Esophagus squamous epithelium (tissue), 5 donors: ENCODE measurements at regions not wholly inside any gene's neighbourhood (a gene's known extent, or its start where the extent isn't known, plus 50 kb on each side); places are given as distances from the start of the nearest gene placed in this dataset.

Source experiments
- DNase-seq: peaks from one replicate; lab custom pipeline; 2025; lab: John Stamatoyannopoulos, UW
- H3K27ac ChIP-seq, 4 donors: fragments of 200-600 bp; sonication (generic); one replicate each; pipeline ENCODE4 v1.5.1; 2016 to 2019; ENCODE audit warnings: mild to moderate bottlenecking in 1 of 4
- H3K27me3 ChIP-seq, 4 donors: fragments of 200-600 bp; sonication (generic); 1 replicate in 3 of 4; 2 replicates in 1 of 4; pipeline versions ENCODE4 v1.5.1 to v1.6.0; 2017 to 2021; ENCODE audit warnings: antibody characterized with exemption in 1 of 4
- H3K36me3 ChIP-seq, 3 donors: fragments of 200-600 bp; sonication (generic); one replicate each; pipeline ENCODE4 v1.5.1; 2016 to 2019
- H3K4me1 ChIP-seq, 3 donors: fragments of 200-600 bp; sonication (generic); one replicate each; pipeline ENCODE4 v1.5.1; 2017 to 2019
- H3K4me3 ChIP-seq, 4 donors: fragments of 200-600 bp; sonication (generic); 1 replicate in 3 of 4; 2 replicates in 1 of 4; pipeline ENCODE4 v1.5.1; 2016 to 2019; ENCODE audit warnings: mild to moderate bottlenecking in 2 of 4, moderate library complexity in 1 of 4
- H3K9me3 ChIP-seq, 3 donors: fragments of 200-600 bp; sonication (generic); one replicate each; pipeline ENCODE4 v1.5.1; 2016 to 2019
- CTCF ChIP-seq, 6 experiments: fragments of 450-650 bp in 4 of 6; fragments of 200-600 bp in 2 of 6; sonication (generic) in 2 of 6; IDR thresholded peaks; one replicate each; pipeline ENCODE4 v1.5.1; 2016 to 2019; ENCODE audit warnings: antibody characterized with exemption in 6 of 6, mild to moderate bottlenecking in 4 of 6, moderate library complexity in 4 of 6
- POLR2A ChIP-seq, 4 donors: fragments of 450-650 bp; IDR thresholded peaks; one replicate each; pipeline ENCODE4 v1.6.1; 2017; ENCODE audit warnings: antibody characterized with exemption in 4 of 4, mild to moderate bottlenecking in 4 of 4, moderate library complexity in 3 of 4
- WGBS, 2 donors: methylation state at CpG; one replicate each; pipeline ENCODE4 v1.1.5; 2018; 5-methylcytosine and 5-hydroxymethylcytosine counted together
- intact Hi-C: fragments of 100-400 bp; cut with DNase I; formaldehyde crosslinking; loops from one replicate; pipeline ENCODE4 v1.15.0; 2022
- donor health status: DM: yes; HTN: yes; CAD: no.

- intact Hi-C loops, result no loop called here
- 84 to 87% methylated on average over 8 of the region's 8 CpGs for WGBS, 2 donors
- H3K4me1 ChIP-seq, result no peaks in the 10 kb centered on the region
- no peaks in the 10 kb centered on the region for H3K36me3 ChIP-seq
- no peak overlapping the region for H3K4me3 ChIP-seq
- TF ChIP-seq CTCF (IDR thresholded peaks at IDR 0.05), result no peak
- no peak for TF ChIP-seq POLR2A (IDR thresholded peaks at IDR 0.05)
- peaks cover 0 to 5% (median 0%) of the 10 kb centered on the region in 4 donors for H3K27me3 ChIP-seq
- H3K9me3 ChIP-seq, result no peaks in the 10 kb centered on the region
- no peak for DNase-seq
- no peak overlapping the region for H3K27ac ChIP-seq
These were observed 96.4 kb upstream of the STARD13 start for GRCh38 chr13:33381906-33382305.

- Histone ChIP-seq H3K4me1 (peaks cover 3 to 14% (median 7%) of the 10 kb centered on the region in 3 donors), H3K4me3 (no peak overlapping the region), H3K9me3 (no peaks in the 10 kb centered on the region), H3K36me3 (no peaks in the 10 kb centered on the region), H3K27me3 (peaks cover 0 to 5% (median 0%) of the 10 kb centered on the region in 4 donors), H3K27ac (no peak overlapping the region)
- TF ChIP-seq CTCF (IDR thresholded peaks at IDR 0.05), result no peak
- TF ChIP-seq POLR2A (IDR thresholded peaks at IDR 0.05), result no peak
- 78 to 80% methylated on average over 12 of the region's 12 CpGs for WGBS, 2 donors
- intact Hi-C loops, result no loop called here
- no peak for DNase-seq
These were observed 98.4 kb upstream of the STARD13 start for GRCh38 chr13:33383724-33384577.

GRCh38 chr13:33388286-33388998 lies 102.9 kb upstream of the STARD13 start:
- H3K27ac ChIP-seq, result peak overlapping the region; percentile 20 to 58 (median 50)
- peaks cover 4 to 25% (median 7%) of the 10 kb centered on the region in 3 donors for H3K4me1 ChIP-seq
- TF ChIP-seq POLR2A (IDR thresholded peaks at IDR 0.05), result no peak
- TF ChIP-seq CTCF (IDR thresholded peaks at IDR 0.05), result peak in 1 of 6 experiments; percentile 56
- no peaks in the 10 kb centered on the region for H3K36me3 ChIP-seq
- DNase-seq, result no peak
- intact Hi-C loops, result no loop called here
- peaks cover 0 to 26% (median 0%) of the 10 kb centered on the region in 4 donors for H3K27me3 ChIP-seq
- no peak overlapping the region for H3K4me3 ChIP-seq
- no peaks in the 10 kb centered on the region for H3K9me3 ChIP-seq
- WGBS, 2 donors, result 37 to 59% methylated on average over 8 of the region's 8 CpGs

- Histone ChIP-seq H3K27me3 (peaks cover 0 to 52% (median 0%) of the 10 kb centered on the region in 4 donors), H3K36me3 (no peaks in the 10 kb centered on the region), H3K9me3 (peaks cover 0 to 10% (median 6%) of the 10 kb centered on the region in 3 donors), H3K4me3 (no peak overlapping the region), H3K4me1 (peaks cover 3 to 23% (median 4%) of the 10 kb centered on the region in 3 donors), H3K27ac (no peak overlapping the region)
- TF ChIP-seq POLR2A (IDR thresholded peaks at IDR 0.05) (no peak), CTCF (IDR thresholded peaks at IDR 0.05) (no peak)
- WGBS, 2 donors, result 36 to 52% methylated on average over 4 of the region's 4 CpGs
- no peak for DNase-seq
- intact Hi-C loops, result no loop called here
These were observed 107.3 kb upstream of the STARD13 start for GRCh38 chr13:33392794-33393405.
